GM23338 (cell line): ENCODE measurements at regions not wholly inside any gene's neighbourhood (a gene's known extent, or its start where the extent isn't known, plus 50 kb on each side); places are given as distances from the start of the nearest gene placed in this dataset.

ENCODE experiments used
- CTCF ChIP-seq, 2 experiments: fragments of 200-600 bp in 1 of 2; sonication (generic) in 1 of 2; conservative IDR thresholded peaks; 2 replicates each; pipeline versions ENCODE4 v1.5.1 to v1.6.1; 2016 to 2017; ENCODE audit warnings: antibody characterized with exemption in 2 of 2, low read depth in 2 of 2, mild to moderate bottlenecking in 2 of 2, moderate library complexity in 1 of 2
- EZH2 ChIP-seq: fragments of 200-600 bp; sonication (generic); IDR thresholded peaks from one replicate; pipeline ENCODE4 v1.8.0; 2017; ENCODE audit warnings: antibody characterized with exemption, mild to moderate bottlenecking, low read depth; ENCODE audit not compliant: unreplicated experiment
- POLR2AphosphoS5 ChIP-seq: IDR thresholded peaks from 2 replicates; pipeline ENCODE4 v1.6.1; 2016; ENCODE audit warnings: antibody characterized with exemption, low read depth
- REST ChIP-seq: IDR thresholded peaks from one replicate; pipeline ENCODE4 v1.6.1; 2018; ENCODE audit warnings: antibody characterized with exemption; ENCODE audit not compliant: unreplicated experiment

- no peak for TF ChIP-seq CTCF (conservative IDR thresholded peaks at IDR 0.05; ENCODE audit: low read depth in 2 of 2)
- TF ChIP-seq EZH2: no peak
- TF ChIP-seq REST: no peak
- no peak for TF ChIP-seq POLR2AphosphoS5
Measured at GRCh38 chr9:11871852-11872251, 821.3 kb upstream of the TYRP1 start.
